ENCODE measurements at regions not wholly inside any gene's neighbourhood (a gene's known extent, or its start where the extent isn't known, plus 50 kb on each side); places are given as distances from the start of the nearest gene placed in this dataset.
"Not testable (repeated sequence)": the region's sequence is repeated elsewhere in the genome, so short reads cannot be mapped to it uniquely, and the experiment has no call there.

DNA sequence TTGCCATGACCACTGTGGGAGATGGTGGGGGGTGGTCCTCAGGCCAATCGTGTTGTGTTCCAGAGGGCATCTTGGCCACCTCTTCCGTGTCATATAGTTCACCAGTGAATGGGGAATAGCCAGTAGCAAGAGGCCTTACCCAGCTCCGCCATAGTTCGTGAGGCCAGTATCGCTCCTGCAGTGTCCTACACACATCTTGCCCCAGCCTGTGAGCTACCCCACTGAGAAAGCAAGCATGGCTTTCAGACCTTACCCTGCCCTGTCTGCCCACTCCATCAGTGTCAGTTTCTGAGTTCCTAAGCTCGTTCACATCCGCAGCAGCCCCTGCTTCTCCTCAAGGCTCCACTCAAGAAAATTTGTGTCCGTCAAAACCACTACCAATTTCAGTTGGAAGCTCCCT, 586.0 kb upstream of the PABPC5 start:
- WGBS (ENCODE audit: extremely low coverage, insufficient read length, low lambda C conversion rate): no CpG with 5 or more reads among the region's 8 CpGs
- H3K56ac ChIP-seq (ENCODE audit: insufficient read length, low read depth, low read length); H4K20me1 ChIP-seq (ENCODE audit: control insufficient read depth, insufficient read depth, insufficient read length); H3K4me1 ChIP-seq (ENCODE audit: insufficient read depth, low read length); H3T11ph ChIP-seq (ENCODE audit: low read length); H3K79me1 ChIP-seq (ENCODE audit: insufficient read depth, low read depth, low read length, poor library complexity, severe bottlenecking); H3K18ac ChIP-seq (ENCODE audit: insufficient read length, low read depth, low read length); H2BK5ac ChIP-seq (ENCODE audit: insufficient read length, low read length); H3K9me3 Mint-ChIP-seq; H3K36me3 Mint-ChIP-seq (ENCODE audit: insufficient read depth in 1 of 3, low read depth in 3 of 3); H3K27me3 ChIP-seq (ENCODE audit: insufficient read depth, low read length); H2BK20ac ChIP-seq (ENCODE audit: low read depth, low read length, poor library complexity, severe bottlenecking); H3K79me2 ChIP-seq (ENCODE audit: insufficient read depth, low read length); H4K5ac ChIP-seq (ENCODE audit: insufficient read length, low read depth, low read length); H3K4ac ChIP-seq (ENCODE audit: low read depth, low read length); H3K27ac ChIP-seq (ENCODE audit: insufficient read length, low read depth, low read length); H3K9ac ChIP-seq (ENCODE audit: extremely low read depth, insufficient read length, low read length); H3K4me2 ChIP-seq (ENCODE audit: insufficient read depth, insufficient read length, low read length); H2BK12ac ChIP-seq (ENCODE audit: insufficient read length, low read depth, low read length); H3K23ac ChIP-seq (ENCODE audit: insufficient read length, low read depth, low read length); H2AK5ac ChIP-seq (ENCODE audit: insufficient read length, low read length); H4K91ac ChIP-seq (ENCODE audit: insufficient read length, low read depth, low read length); H2BK15ac ChIP-seq (ENCODE audit: low read depth, low read length); H3K9me3 ChIP-seq (ENCODE audit: control insufficient read depth, low read depth, low read length); H3K4me1 Mint-ChIP-seq; H3K14ac ChIP-seq (ENCODE audit: insufficient read depth, low read length); H3K23me2 ChIP-seq (ENCODE audit: insufficient read length, low read depth, low read length, poor library complexity, severe bottlenecking); H3K27ac Mint-ChIP-seq; DNase-seq; H2BK120ac ChIP-seq (ENCODE audit: low read depth, low read length, poor library complexity, severe bottlenecking); H3K4me3 Mint-ChIP-seq; H2AFZ ChIP-seq (ENCODE audit: low read length); H4K8ac ChIP-seq (replicated peaks; ENCODE audit: insufficient read length, low read depth, low read length); H3K27me3 Mint-ChIP-seq (ENCODE audit: low read depth): not testable (repeated sequence)

Data from H9 (cell line).